Gastroesophageal sphincter (tissue), 3 donors: ENCODE measurements at regions not wholly inside any gene's neighbourhood (a gene's known extent, or its start where the extent isn't known, plus 50 kb on each side); places are given as distances from the start of the nearest gene placed in this dataset.

Experiments used
- CTCF ChIP-seq, 4 experiments: fragments of 200-600 bp in 2 of 4; fragments of 450-650 bp in 2 of 4; sonication (generic) in 1 of 4; IDR thresholded peaks; one replicate each; pipeline ENCODE4 v1.5.1; 2017 to 2019; ENCODE audit warnings: antibody characterized with exemption in 4 of 4, mild to moderate bottlenecking in 2 of 4, moderate library complexity in 2 of 4
- POLR2AphosphoS5 ChIP-seq: sonication (generic); formaldehyde crosslinking; IDR thresholded peaks from one replicate; pipeline ENCODE4 v1.6.1; 2017; ENCODE audit warnings: antibody characterized with exemption

- no peak for TF ChIP-seq CTCF (IDR thresholded peaks at IDR 0.05)
- no peak for TF ChIP-seq POLR2AphosphoS5
Measured at GRCh38 chrX:7286168-7286837, 138.3 kb upstream of the PUDP start.
